GM21529 (cell line): ENCODE measurements at regions not wholly inside any gene's neighbourhood (a gene's known extent, or its start where the extent isn't known, plus 50 kb on each side); places are given as distances from the start of the nearest gene placed in this dataset.

ENCODE experiments used
- ATAC-seq: cut with Tn5 transposase; IDR thresholded peaks from one replicate; pipeline ENCODE4 v1.9.1; 2021; ENCODE audit not compliant: unreplicated experiment

GRCh38 chr2:18841248-18842150, 252.1 kb upstream of the NT5C1B start:
- ATAC-seq: no peak

- no peak for ATAC-seq
Measured at GRCh38 chr2:18837240-18837639, 247.9 kb upstream of the NT5C1B start.

GRCh38 chr2:18836436-18836835, 247.1 kb upstream of the NT5C1B start:
- no peak for ATAC-seq

GRCh38 chr2:18835787-18836186, 246.4 kb upstream of the NT5C1B start:
- ATAC-seq: no peak

GRCh38 chr2:18834341-18834740, 245.0 kb upstream of the NT5C1B start:
- no peak for ATAC-seq

GRCh38 chr2:18833941-18834340, 244.6 kb upstream of the NT5C1B start:
- no peak for ATAC-seq

GRCh38 chr2:18831916-18832510, 242.6 kb upstream of the NT5C1B start:
- ATAC-seq: no peak

- ATAC-seq: no peak
Measured at GRCh38 chr2:18830962-18831361, 241.6 kb upstream of the NT5C1B start.

GRCh38 chr2:18829976-18830375, 240.6 kb upstream of the NT5C1B start:
- ATAC-seq: no peak

GRCh38 chr2:18829251-18829902, 240.0 kb upstream of the NT5C1B start:
- ATAC-seq: no peak

- no peak for ATAC-seq
Measured at GRCh38 chr2:18828296-18828695, 238.9 kb upstream of the NT5C1B start.

- ATAC-seq: no peak
Measured at GRCh38 chr2:18825838-18826237, 236.5 kb upstream of the NT5C1B start.

GRCh38 chr2:18824915-18825314, 235.5 kb upstream of the NT5C1B start:
- no peak for ATAC-seq

GRCh38 chr2:18824325-18824790, 235.0 kb upstream of the NT5C1B start:
- no peak for ATAC-seq

GRCh38 chr2:18821431-18821830, 232.1 kb upstream of the NT5C1B start:
- no peak for ATAC-seq

GRCh38 chr2:18820966-18821365, 231.6 kb upstream of the NT5C1B start:
- no peak for ATAC-seq

- ATAC-seq: no peak
Measured at GRCh38 chr2:18819566-18819965, 230.2 kb upstream of the NT5C1B start.

GRCh38 chr2:18814387-18814786, 225.0 kb upstream of the NT5C1B start:
- ATAC-seq: no peak

- ATAC-seq: no peak
Measured at GRCh38 chr2:18804536-18804935, 215.2 kb upstream of the NT5C1B start.

GRCh38 chr2:18803141-18803939, 214.0 kb upstream of the NT5C1B start:
- ATAC-seq: no peak
